IMR-90 (cell line): ENCODE measurements at regions not wholly inside any gene's neighbourhood (a gene's known extent, or its start where the extent isn't known, plus 50 kb on each side); places are given as distances from the start of the nearest gene placed in this dataset.

Source experiments
- ATAC-seq: fragments of 200-7000 bp; cut with Tn5 transposase; 2 replicates; pipeline ENCODE4 v1.9.1; 2020; ENCODE audit warnings: low read depth, mild to moderate bottlenecking, moderate library complexity
- BruUV-seq: library from RNA; stranded (reverse); fragments of 400-500 nt; replicated peaks from 2 replicates; lab custom pipeline; 2021; lab: Mats Ljungman, UMichigan
- CTCF ChIA-PET: fragments of 300-600 bp; formaldehyde crosslinking; extraction: SDS; loops from one replicate; lab custom pipeline; 2021; ENCODE audit warnings: antibody characterized with exemption; lab: Yijun Ruan, JAX
- POLR2A ChIA-PET: fragments of 300-600 bp; sonication (Branson Sonifier 250); formaldehyde crosslinking; loops from one replicate; lab custom pipeline; 2022; ENCODE audit warnings: antibody characterized with exemption; ENCODE audit not compliant: unreplicated experiment; lab: Charles Lee
- DNase-seq: peaks from one replicate; pipeline ENCODE4 v3.0.0; 2013
- H2AFZ ChIP-seq: replicated peaks from 2 replicates; pipeline ENCODE3; 2013; ENCODE audit warnings: low read length, mild to moderate bottlenecking; ENCODE audit not compliant: poor library complexity
- H2AK5ac ChIP-seq: 2 replicates; pipeline ENCODE4 v1.6.1; 2013; ENCODE audit warnings: low read depth, low read length, inconsistent platforms
- H2AK9ac ChIP-seq: replicated peaks from 2 replicates; pipeline ENCODE3; 2013; ENCODE audit warnings: mild to moderate bottlenecking, low read depth, low read length, moderate library complexity; ENCODE audit not compliant: poor library complexity
- H2BK120ac ChIP-seq: 2 replicates; pipeline ENCODE4 v1.6.1; 2013; ENCODE audit warnings: low read depth, low read length, inconsistent platforms
- H2BK15ac ChIP-seq: 3 replicates; pipeline ENCODE4 v1.6.1; 2013; ENCODE audit warnings: low read depth, low read length, inconsistent platforms
- H2BK20ac ChIP-seq: 2 replicates; pipeline ENCODE4 v1.6.1; 2013; ENCODE audit warnings: low read depth, mild to moderate bottlenecking, inconsistent platforms, low read length, moderate library complexity
- H2BK5ac ChIP-seq: 2 replicates; pipeline ENCODE4 v1.6.1; 2013; ENCODE audit warnings: mild to moderate bottlenecking, low read depth, low read length, inconsistent platforms; ENCODE audit not compliant: poor library complexity, severe bottlenecking
- H3K14ac ChIP-seq: replicated peaks from 2 replicates; pipeline ENCODE4 v1.6.1; 2013; ENCODE audit warnings: low read depth, low read length, inconsistent platforms
- H3K18ac ChIP-seq: 2 replicates; pipeline ENCODE4 v1.6.1; 2013; ENCODE audit warnings: low read depth, low read length, control low read depth
- H3K23ac ChIP-seq: 2 replicates; pipeline ENCODE4 v1.6.1; 2013; ENCODE audit warnings: low read depth, low read length, inconsistent platforms
- H3K27ac ChIP-seq: 2 replicates; pipeline ENCODE4 v1.5.1; 2013; ENCODE audit warnings: mild to moderate bottlenecking, control low read depth, low read length; ENCODE audit not compliant: insufficient read depth
- H3K27me3 ChIP-seq: 2 replicates; pipeline ENCODE4 v1.6.1; 2013; ENCODE audit warnings: low read length; ENCODE audit not compliant: control insufficient read depth, insufficient read depth
- H3K36me3 ChIP-seq: 2 replicates; pipeline ENCODE4 v1.6.1; 2013; ENCODE audit warnings: low read length, mixed read lengths; ENCODE audit not compliant: control insufficient read depth, insufficient read depth
- H3K4ac ChIP-seq: 2 replicates; pipeline ENCODE4 v1.6.1; 2013; ENCODE audit warnings: low read depth, low read length, inconsistent platforms
- H3K4me1 ChIP-seq: 2 replicates; pipeline ENCODE4 v1.6.1; 2013; ENCODE audit warnings: low read length, mixed read lengths; ENCODE audit not compliant: control insufficient read depth, insufficient read depth
- H3K4me2 ChIP-seq: 2 replicates; pipeline ENCODE4 v1.6.1; 2013; ENCODE audit warnings: low read depth, mild to moderate bottlenecking, control low read depth, low read length, moderate library complexity
- H3K4me3 ChIP-seq: 2 replicates; pipeline ENCODE4 v1.5.1; 2013; ENCODE audit warnings: low read depth, mild to moderate bottlenecking, control low read depth, low read length, moderate library complexity; ENCODE audit not compliant: insufficient read depth
- H3K56ac ChIP-seq: 2 replicates; pipeline ENCODE4 v1.6.1; 2013; ENCODE audit warnings: low read length, inconsistent platforms; ENCODE audit not compliant: insufficient read depth; ENCODE audit errors: extremely low read depth
- H3K79me1 ChIP-seq, 2 experiments: 2 replicates each; pipeline ENCODE4 v1.6.1; 2013; ENCODE audit warnings: low read length in 2 of 2, inconsistent platforms in 1 of 2, low read depth in 1 of 2
- H3K9ac ChIP-seq: 2 replicates; pipeline ENCODE4 v1.6.1; 2013; ENCODE audit warnings: low read depth, low read length, control low read depth
- H3K9me1 ChIP-seq: 2 replicates; pipeline ENCODE4 v1.6.1; 2013; ENCODE audit warnings: low read length, inconsistent platforms; ENCODE audit not compliant: insufficient read depth
- H3K9me3 ChIP-seq: 2 replicates; pipeline ENCODE4 v1.6.1; 2013; ENCODE audit warnings: low read length; ENCODE audit not compliant: control insufficient read depth, insufficient read depth
- H4K20me1 ChIP-seq: 2 replicates; pipeline ENCODE4 v1.6.1; 2013; ENCODE audit warnings: low read length, inconsistent platforms; ENCODE audit not compliant: insufficient read depth
- H4K5ac ChIP-seq: 2 replicates; pipeline ENCODE4 v1.6.1; 2013; ENCODE audit warnings: mild to moderate bottlenecking, low read depth, low read length, control low read depth
- H4K8ac ChIP-seq, 2 experiments: 2 replicates each; pipeline ENCODE4 v1.6.1; 2013; ENCODE audit warnings: low read depth in 2 of 2, low read length in 2 of 2, control low read depth in 1 of 2, inconsistent platforms in 1 of 2
- H4K91ac ChIP-seq: 2 replicates; pipeline ENCODE4 v1.6.1; 2013; ENCODE audit warnings: low read depth, low read length, inconsistent platforms; ENCODE audit not compliant: insufficient read depth
- BHLHE40 ChIP-seq: fragments of 150-350 bp; IDR thresholded peaks from 2 replicates; pipeline ENCODE4 v1.6.1; 2016; ENCODE audit warnings: mild to moderate bottlenecking, low read depth, low read length
- CEBPB ChIP-seq: IDR thresholded peaks from 2 replicates; pipeline ENCODE4 v1.6.1; 2012; ENCODE audit warnings: low read depth, low read length, improper control_type of control experiment
- CHD1 ChIP-seq: IDR thresholded peaks from 2 replicates; pipeline ENCODE4 v1.6.1; 2012; ENCODE audit warnings: low read depth, low read length, improper control_type of control experiment
- FOS ChIP-seq: fragments of 150-350 bp; IDR thresholded peaks from 2 replicates; pipeline ENCODE4 v1.6.1; 2016; ENCODE audit warnings: low read depth, low read length
- MAFK ChIP-seq: IDR thresholded peaks from 2 replicates; pipeline ENCODE4 v1.6.1; 2012; ENCODE audit warnings: low read depth, low read length, improper control_type of control experiment
- MAZ ChIP-seq: IDR thresholded peaks from 2 replicates; pipeline ENCODE4 v1.6.1; 2012; ENCODE audit warnings: low read depth, mild to moderate bottlenecking, low read length, improper control_type of control experiment, moderate library complexity, borderline replicate concordance
- MXI1 ChIP-seq: IDR thresholded peaks from 2 replicates; pipeline ENCODE4 v1.6.1; 2012; ENCODE audit warnings: low read depth, mild to moderate bottlenecking, low read length, moderate library complexity, borderline replicate concordance
- NFE2L2 ChIP-seq: fragments of 150-350 bp; IDR thresholded peaks from 2 replicates; pipeline ENCODE4 v1.6.1; 2016; ENCODE audit warnings: low read depth, mild to moderate bottlenecking, low read length
- POLR2A ChIP-seq: IDR thresholded peaks from 2 replicates; pipeline ENCODE4 v1.6.1; 2012; ENCODE audit warnings: mild to moderate bottlenecking, low read depth, low read length
- RAD21 ChIP-seq: IDR thresholded peaks from 2 replicates; pipeline ENCODE4 v1.6.1; 2012; ENCODE audit warnings: low read length, improper control_type of control experiment
- RCOR1 ChIP-seq: IDR thresholded peaks from 2 replicates; pipeline ENCODE4 v1.6.1; 2012; ENCODE audit warnings: mild to moderate bottlenecking, low read length, improper control_type of control experiment; ENCODE audit not compliant: insufficient replicate concordance
- RFX5 ChIP-seq: IDR thresholded peaks from 2 replicates; pipeline ENCODE4 v1.8.0; 2012; ENCODE audit warnings: low read depth, mild to moderate bottlenecking, low read length, moderate library complexity
- SMC3 ChIP-seq: fragments of 150-350 bp; IDR thresholded peaks from 2 replicates; pipeline ENCODE4 v1.6.1; 2016; ENCODE audit warnings: low read depth, mild to moderate bottlenecking, antibody characterized with exemption, low read length, moderate library complexity
- WGBS, 2 experiments: methylation state at CpG; one replicate each; pipeline versions ENCODE4 v1.1.5 to v1.1.7; 2013; ENCODE audit warnings: missing lambda C conversion rate in 2 of 2; ENCODE audit not compliant: insufficient read length in 1 of 2; ENCODE audit errors: extremely low coverage in 2 of 2; 5-methylcytosine and 5-hydroxymethylcytosine counted together
- dilution Hi-C: fragments of 300-500 bp; cut with HindIII; formaldehyde crosslinking; loops from one replicate; pipeline ENCODE4 v1.14.3; 2018; ENCODE audit warnings: low sequenced_read_pairs; ENCODE audit not compliant: unreplicated experiment
- in situ Hi-C: fragments of 300-500 bp; cut with MboI; formaldehyde crosslinking; loops from 3 replicates; pipeline ENCODE4 v1.14.3; 2019; ENCODE audit warnings: low sequenced_read_pairs, inconsistent platforms, mixed read lengths
- intact Hi-C: fragments of 100-400 bp; cut with micrococcal nuclease; formaldehyde crosslinking; loops from 2 replicates; pipeline ENCODE4 v1.10.0; 2022
- TF ChIP-seq, protein P1 (sequence below): fragments of 150-350 bp; IDR thresholded peaks from 2 replicates; pipeline ENCODE4 v1.6.1; 2016; ENCODE audit warnings: low read depth, mild to moderate bottlenecking, low read length, moderate library complexity, borderline replicate concordance
- TF ChIP-seq, protein P2 (sequence below): fragments of 150-350 bp; IDR thresholded peaks from 2 replicates; pipeline ENCODE4 v1.6.1; 2017; ENCODE audit warnings: mild to moderate bottlenecking, antibody characterized with exemption, low read length, low read depth
- TF ChIP-seq, protein P3 (sequence below): conservative IDR thresholded peaks from 2 replicates; pipeline ENCODE4 v1.5.1; 2012; ENCODE audit warnings: mild to moderate bottlenecking, low read depth, low read length, improper control_type of control experiment

DNA sequence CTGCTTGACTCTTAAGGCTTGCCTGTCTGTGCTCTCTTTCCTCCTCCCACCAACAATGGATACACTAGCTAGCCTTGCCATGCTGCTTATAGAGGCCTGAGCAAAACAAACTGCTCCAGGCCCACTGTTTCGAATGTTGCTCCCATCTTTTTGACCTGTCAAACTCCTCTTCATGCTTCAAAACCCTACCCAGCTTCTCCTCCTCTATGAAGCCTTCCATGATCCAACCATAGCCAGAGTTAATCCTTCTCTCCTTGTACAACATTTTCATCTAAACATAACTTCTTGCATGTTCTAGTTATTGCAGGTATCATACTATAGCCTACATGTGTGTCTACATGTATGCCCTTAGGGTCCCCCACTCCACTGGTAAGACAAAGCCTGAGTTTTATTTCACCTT is 426.7 kb upstream of the MGMT start:
- Histone ChIP-seq H2BK5ac (no peak overlapping the region), H2AK9ac (no peak overlapping the region), H4K8ac (no peak overlapping the region), H2AFZ (no peak overlapping the region), H3K9me3 (peaks cover 9% of the 10 kb centered on the region; the same call in 1 of the 2 replicates), H3K36me3 (no peaks in the 10 kb centered on the region), H3K4me3 (no peak overlapping the region), H3K4me2 (no peak overlapping the region), H4K91ac (no peak overlapping the region), H4K5ac (no peak overlapping the region), H2AK5ac (no peak overlapping the region), H4K20me1 (no peaks in the 10 kb centered on the region), H2BK120ac (no peak overlapping the region), H3K4ac (no peak overlapping the region), H3K27me3 (no peaks in the 10 kb centered on the region), H3K14ac (no peak overlapping the region), H3K9ac (no peak overlapping the region), H2BK20ac (no peak overlapping the region), H3K9me1 (no peaks in the 10 kb centered on the region), H3K27ac (no peak overlapping the region), H2BK15ac (no peak overlapping the region), H3K18ac (no peak overlapping the region), H3K23ac (no peak overlapping the region), H3K79me1 (no peaks in the 10 kb centered on the region), H3K56ac (no peak overlapping the region), H3K4me1 (no peaks in the 10 kb centered on the region)
- TF ChIP-seq BHLHE40, result no peak
- TF ChIP-seq NFE2L2, result no peak
- no peak for TF ChIP-seq CHD1
- no peak for TF ChIP-seq FOS
- TF ChIP-seq RAD21, result no peak
- no peak for TF ChIP-seq RCOR1
- TF ChIP-seq, protein P1, sequence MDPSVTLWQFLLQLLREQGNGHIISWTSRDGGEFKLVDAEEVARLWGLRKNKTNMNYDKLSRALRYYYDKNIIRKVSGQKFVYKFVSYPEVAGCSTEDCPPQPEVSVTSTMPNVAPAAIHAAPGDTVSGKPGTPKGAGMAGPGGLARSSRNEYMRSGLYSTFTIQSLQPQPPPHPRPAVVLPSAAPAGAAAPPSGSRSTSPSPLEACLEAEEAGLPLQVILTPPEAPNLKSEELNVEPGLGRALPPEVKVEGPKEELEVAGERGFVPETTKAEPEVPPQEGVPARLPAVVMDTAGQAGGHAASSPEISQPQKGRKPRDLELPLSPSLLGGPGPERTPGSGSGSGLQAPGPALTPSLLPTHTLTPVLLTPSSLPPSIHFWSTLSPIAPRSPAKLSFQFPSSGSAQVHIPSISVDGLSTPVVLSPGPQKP, result no peak
- TF ChIP-seq, protein P2, sequence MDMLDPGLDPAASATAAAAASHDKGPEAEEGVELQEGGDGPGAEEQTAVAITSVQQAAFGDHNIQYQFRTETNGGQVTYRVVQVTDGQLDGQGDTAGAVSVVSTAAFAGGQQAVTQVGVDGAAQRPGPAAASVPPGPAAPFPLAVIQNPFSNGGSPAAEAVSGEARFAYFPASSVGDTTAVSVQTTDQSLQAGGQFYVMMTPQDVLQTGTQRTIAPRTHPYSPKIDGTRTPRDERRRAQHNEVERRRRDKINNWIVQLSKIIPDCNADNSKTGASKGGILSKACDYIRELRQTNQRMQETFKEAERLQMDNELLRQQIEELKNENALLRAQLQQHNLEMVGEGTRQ, result no peak
- TF ChIP-seq CEBPB, result no peak
- TF ChIP-seq MAZ, result no peak
- TF ChIP-seq, protein P3, sequence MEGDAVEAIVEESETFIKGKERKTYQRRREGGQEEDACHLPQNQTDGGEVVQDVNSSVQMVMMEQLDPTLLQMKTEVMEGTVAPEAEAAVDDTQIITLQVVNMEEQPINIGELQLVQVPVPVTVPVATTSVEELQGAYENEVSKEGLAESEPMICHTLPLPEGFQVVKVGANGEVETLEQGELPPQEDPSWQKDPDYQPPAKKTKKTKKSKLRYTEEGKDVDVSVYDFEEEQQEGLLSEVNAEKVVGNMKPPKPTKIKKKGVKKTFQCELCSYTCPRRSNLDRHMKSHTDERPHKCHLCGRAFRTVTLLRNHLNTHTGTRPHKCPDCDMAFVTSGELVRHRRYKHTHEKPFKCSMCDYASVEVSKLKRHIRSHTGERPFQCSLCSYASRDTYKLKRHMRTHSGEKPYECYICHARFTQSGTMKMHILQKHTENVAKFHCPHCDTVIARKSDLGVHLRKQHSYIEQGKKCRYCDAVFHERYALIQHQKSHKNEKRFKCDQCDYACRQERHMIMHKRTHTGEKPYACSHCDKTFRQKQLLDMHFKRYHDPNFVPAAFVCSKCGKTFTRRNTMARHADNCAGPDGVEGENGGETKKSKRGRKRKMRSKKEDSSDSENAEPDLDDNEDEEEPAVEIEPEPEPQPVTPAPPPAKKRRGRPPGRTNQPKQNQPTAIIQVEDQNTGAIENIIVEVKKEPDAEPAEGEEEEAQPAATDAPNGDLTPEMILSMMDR, result no peak
- TF ChIP-seq MAFK, result no peak
- no peak for TF ChIP-seq SMC3
- TF ChIP-seq RFX5, result no peak
- TF ChIP-seq POLR2A, result no peak
- no peak for TF ChIP-seq MXI1
- ATAC-seq (no peak), DNase-seq (no peak)
- in situ Hi-C loops (no loop called here), dilution Hi-C loops (no loop called here), intact Hi-C loops (loop anchor here (5.0 kb wide), 1 partner anchor 57 kb away; no protein-coding TSS in a partner anchor)
- CTCF ChIA-PET, result no interaction called here
- WGBS, 2 experiments, result no CpG with 5 or more reads among the region's 1 CpG
- POLR2A ChIA-PET, result no interaction called here
- no TSS peak for BruUV-seq
